H9 (cell line): ENCODE measurements at regions not wholly inside any gene's neighbourhood (a gene's known extent, or its start where the extent isn't known, plus 50 kb on each side); places are given as distances from the start of the nearest gene placed in this dataset.

Experiments used
- DNase-seq: peaks from one replicate; pipeline ENCODE4 v3.0.0-alpha.2; 2017
- H2AFZ ChIP-seq: one replicate; pipeline ENCODE4 v1.6.1; 2013; ENCODE audit warnings: mild to moderate bottlenecking, low read length, control low read depth, moderate library complexity
- H2AK5ac ChIP-seq: 2 replicates; pipeline ENCODE4 v1.6.1; 2013; ENCODE audit warnings: low read length, control low read depth, mixed read lengths; ENCODE audit not compliant: insufficient read length
- H2BK120ac ChIP-seq: one replicate; pipeline ENCODE4 v1.6.1; 2013; ENCODE audit warnings: low read depth, mild to moderate bottlenecking, low read length, control low read depth, inconsistent platforms; ENCODE audit not compliant: poor library complexity, severe bottlenecking
- H2BK12ac ChIP-seq: 2 replicates; pipeline ENCODE4 v1.6.1; 2013; ENCODE audit warnings: low read length, control low read depth, mixed read lengths, low read depth; ENCODE audit not compliant: insufficient read length
- H2BK15ac ChIP-seq: 2 replicates; pipeline ENCODE4 v1.6.1; 2013; ENCODE audit warnings: low read depth, low read length, control low read depth
- H2BK20ac ChIP-seq: one replicate; pipeline ENCODE4 v1.6.1; 2013; ENCODE audit warnings: low read depth, mild to moderate bottlenecking, low read length, control low read depth, inconsistent platforms; ENCODE audit not compliant: poor library complexity, severe bottlenecking
- H2BK5ac ChIP-seq: 2 replicates; pipeline ENCODE4 v1.6.1; 2013; ENCODE audit warnings: low read length, control low read depth, mixed read lengths; ENCODE audit not compliant: insufficient read length
- H3K14ac ChIP-seq: 2 replicates; pipeline ENCODE4 v1.6.1; 2013; ENCODE audit warnings: low read length, control low read depth; ENCODE audit not compliant: insufficient read depth
- H3K18ac ChIP-seq: 2 replicates; pipeline ENCODE4 v1.6.1; 2013; ENCODE audit warnings: low read depth, mild to moderate bottlenecking, mixed read lengths, low read length, control low read depth; ENCODE audit not compliant: insufficient read length
- H3K23ac ChIP-seq: 2 replicates; pipeline ENCODE4 v1.6.1; 2013; ENCODE audit warnings: low read length, control low read depth, mixed read lengths, low read depth; ENCODE audit not compliant: insufficient read length
- H3K23me2 ChIP-seq: 2 replicates; pipeline ENCODE4 v1.6.1; 2013; ENCODE audit warnings: low read depth, mild to moderate bottlenecking, mixed read lengths, low read length, control low read depth; ENCODE audit not compliant: insufficient read length, poor library complexity, severe bottlenecking
- H3K27ac ChIP-seq: 2 replicates; pipeline ENCODE4 v1.5.1; 2013; ENCODE audit warnings: low read length, control low read depth, mixed read lengths, low read depth; ENCODE audit not compliant: insufficient read length
- H3K27me3 ChIP-seq: 2 replicates; pipeline ENCODE4 v1.6.1; 2013; ENCODE audit warnings: low read length, control low read depth, inconsistent platforms; ENCODE audit not compliant: insufficient read depth
- H3K4ac ChIP-seq: 2 replicates; pipeline ENCODE4 v1.6.1; 2013; ENCODE audit warnings: low read depth, mild to moderate bottlenecking, control low read depth, inconsistent platforms, low read length, moderate library complexity
- H3K4me1 ChIP-seq: 2 replicates; pipeline ENCODE4 v1.6.1; 2013; ENCODE audit warnings: low read length, control low read depth, inconsistent platforms; ENCODE audit not compliant: insufficient read depth
- H3K4me2 ChIP-seq: 2 replicates; pipeline ENCODE4 v1.6.1; 2013; ENCODE audit warnings: low read length, control low read depth, mixed read lengths; ENCODE audit not compliant: insufficient read length, insufficient read depth
- H3K56ac ChIP-seq: 2 replicates; pipeline ENCODE4 v1.6.1; 2013; ENCODE audit warnings: low read depth, mild to moderate bottlenecking, mixed read lengths, low read length, control low read depth; ENCODE audit not compliant: insufficient read length
- H3K79me1 ChIP-seq: 2 replicates; pipeline ENCODE4 v1.6.1; 2013; ENCODE audit warnings: low read depth, mild to moderate bottlenecking, moderate library complexity, low read length, control low read depth, inconsistent platforms; ENCODE audit not compliant: insufficient read depth, poor library complexity, severe bottlenecking
- H3K79me2 ChIP-seq: 2 replicates; pipeline ENCODE4 v1.6.1; 2013; ENCODE audit warnings: low read length, control low read depth, inconsistent platforms; ENCODE audit not compliant: insufficient read depth
- H3K9ac ChIP-seq: 2 replicates; pipeline ENCODE4 v1.6.1; 2013; ENCODE audit warnings: low read length, control low read depth, mixed read lengths; ENCODE audit not compliant: insufficient read length; ENCODE audit errors: extremely low read depth
- H3K9me3 ChIP-seq: one replicate; pipeline ENCODE4 v1.6.1; 2013; ENCODE audit warnings: low read depth, low read length, inconsistent platforms; ENCODE audit not compliant: control insufficient read depth
- H3T11ph ChIP-seq: one replicate; pipeline ENCODE4 v1.6.1; 2013; ENCODE audit warnings: mild to moderate bottlenecking, low read length, control low read depth, inconsistent platforms
- H4K20me1 ChIP-seq: one replicate; pipeline ENCODE4 v1.6.1; 2013; ENCODE audit not compliant: control insufficient read depth, insufficient read length, insufficient read depth
- H4K5ac ChIP-seq: 2 replicates; pipeline ENCODE4 v1.6.1; 2013; ENCODE audit warnings: low read depth, mild to moderate bottlenecking, mixed read lengths, low read length, control low read depth; ENCODE audit not compliant: insufficient read length
- H4K8ac ChIP-seq: replicated peaks from 2 replicates; pipeline ENCODE4 v1.6.1; 2013; ENCODE audit warnings: low read length, control low read depth, mixed read lengths, low read depth; ENCODE audit not compliant: insufficient read length
- H4K91ac ChIP-seq: 2 replicates; pipeline ENCODE4 v1.6.1; 2013; ENCODE audit warnings: low read depth, mild to moderate bottlenecking, moderate library complexity, mixed read lengths, low read length, control low read depth; ENCODE audit not compliant: insufficient read length
- H3K27ac Mint-ChIP-seq, 3 experiments: 2 replicates in 2 of 3; 3 replicates in 1 of 3; pipeline ENCODE4 v1.8.0; 2020 to 2021; ENCODE audit warnings: mixed read lengths in 3 of 3, mild to moderate bottlenecking in 1 of 3, moderate library complexity in 1 of 3
- H3K27me3 Mint-ChIP-seq: 2 replicates; pipeline ENCODE4 v1.8.0; 2021; ENCODE audit warnings: low read depth, mild to moderate bottlenecking, moderate library complexity, mixed read lengths
- H3K36me3 Mint-ChIP-seq, 3 experiments: 2 replicates in 2 of 3; 3 replicates in 1 of 3; pipeline ENCODE4 v1.8.0; 2020 to 2021; ENCODE audit warnings: low read depth in 3 of 3, mixed read lengths in 3 of 3; ENCODE audit not compliant: insufficient read depth in 1 of 3
- H3K4me1 Mint-ChIP-seq, 2 experiments: 2 replicates each; pipeline ENCODE4 v1.8.0; 2020; ENCODE audit warnings: mixed read lengths in 2 of 2
- H3K4me3 Mint-ChIP-seq, 2 experiments: 2 replicates in 1 of 2; 3 replicates in 1 of 2; pipeline ENCODE4 v1.8.0; 2020 to 2021; ENCODE audit warnings: mild to moderate bottlenecking in 2 of 2, mixed read lengths in 2 of 2, moderate library complexity in 1 of 2
- H3K9me3 Mint-ChIP-seq, 2 experiments: 2 replicates in 1 of 2; 3 replicates in 1 of 2; pipeline ENCODE4 v1.8.0; 2020; ENCODE audit warnings: mild to moderate bottlenecking in 2 of 2, mixed read lengths in 2 of 2, moderate library complexity in 1 of 2
- WGBS: extraction: QIAGEN DNeasy Blood & Tissue Kit; methylation state at CpG from one replicate; pipeline ENCODE4 v1.1.7; 2013; ENCODE audit warnings: missing lambda C conversion rate, low lambda C conversion rate, mixed read lengths; ENCODE audit not compliant: insufficient read length; ENCODE audit errors: extremely low coverage; 5-methylcytosine and 5-hydroxymethylcytosine counted together
- TF ChIP-seq, protein P1 (sequence below): fragments of 200-600 bp; sonication (generic); conservative IDR thresholded peaks from 3 replicates; pipeline ENCODE4 v1.8.0; 2021; ENCODE audit warnings: antibody characterized with exemption, mild to moderate bottlenecking

DNA sequence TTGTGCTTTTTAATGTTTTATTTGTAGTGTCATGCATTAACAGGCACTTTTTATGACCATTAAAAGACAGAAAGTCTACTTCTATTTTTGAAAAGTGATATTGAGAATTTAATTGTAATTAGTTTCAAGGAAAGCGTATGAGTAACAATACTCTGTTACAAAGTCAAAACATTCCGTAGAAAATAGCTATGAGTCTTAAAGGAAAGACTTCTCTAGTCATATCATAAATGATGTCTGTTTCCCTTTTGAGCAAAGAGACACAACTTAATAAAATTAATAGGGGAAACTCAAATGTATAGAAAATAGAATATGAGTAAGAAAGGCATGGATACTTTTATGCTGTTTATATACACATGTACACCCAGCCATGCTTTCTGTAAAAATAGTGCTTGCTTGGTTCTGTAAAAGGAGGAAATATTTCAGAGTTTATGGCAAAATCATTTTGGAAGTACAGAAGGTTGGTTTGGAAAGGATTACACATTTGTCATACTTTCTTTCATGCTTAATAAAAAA lies 107.8 kb upstream of the AHI1 start:
- no peak for DNase-seq
- H4K8ac ChIP-seq = no peak overlapping the region
- H3K27ac ChIP-seq = no peak overlapping the region
- no peak overlapping the region for H4K91ac ChIP-seq
- H2BK120ac ChIP-seq = no peak overlapping the region
- no peak overlapping the region for H2BK15ac ChIP-seq
- no peak overlapping the region for H3K18ac ChIP-seq
- H3K56ac ChIP-seq = no peak overlapping the region
- H3K27me3 ChIP-seq = no peaks in the 10 kb centered on the region
- H4K20me1 ChIP-seq = no peaks in the 10 kb centered on the region
- H3K4ac ChIP-seq = no peak overlapping the region
- no peak overlapping the region for H3K4me3 Mint-ChIP-seq
- no peaks in the 10 kb centered on the region for H3K79me1 ChIP-seq
- WGBS = no CpG with 5 or more reads among the region's 2 CpGs
- H2AFZ ChIP-seq = no peak overlapping the region
- H2BK12ac ChIP-seq = no peak overlapping the region
- no peak overlapping the region for H3K23ac ChIP-seq
- no peak overlapping the region for H3K27ac Mint-ChIP-seq
- H3K4me1 ChIP-seq = no peaks in the 10 kb centered on the region
- no peak overlapping the region for H2BK5ac ChIP-seq
- H4K5ac ChIP-seq = no peak overlapping the region
- no peak overlapping the region for H3K9ac ChIP-seq
- no peaks in the 10 kb centered on the region for H3K23me2 ChIP-seq
- H3K4me1 Mint-ChIP-seq = no peaks in the 10 kb centered on the region
- no peaks in the 10 kb centered on the region for H3K9me3 ChIP-seq
- H3K27me3 Mint-ChIP-seq = no peaks in the 10 kb centered on the region
- no peaks in the 10 kb centered on the region for H3K36me3 Mint-ChIP-seq
- no peak overlapping the region for H3K14ac ChIP-seq
- no peak overlapping the region for H3T11ph ChIP-seq
- no peaks in the 10 kb centered on the region for H3K79me2 ChIP-seq
- no peak overlapping the region for H2BK20ac ChIP-seq
- no peak overlapping the region for H3K4me2 ChIP-seq
- no peak overlapping the region for H2AK5ac ChIP-seq
- TF ChIP-seq, protein P1, sequence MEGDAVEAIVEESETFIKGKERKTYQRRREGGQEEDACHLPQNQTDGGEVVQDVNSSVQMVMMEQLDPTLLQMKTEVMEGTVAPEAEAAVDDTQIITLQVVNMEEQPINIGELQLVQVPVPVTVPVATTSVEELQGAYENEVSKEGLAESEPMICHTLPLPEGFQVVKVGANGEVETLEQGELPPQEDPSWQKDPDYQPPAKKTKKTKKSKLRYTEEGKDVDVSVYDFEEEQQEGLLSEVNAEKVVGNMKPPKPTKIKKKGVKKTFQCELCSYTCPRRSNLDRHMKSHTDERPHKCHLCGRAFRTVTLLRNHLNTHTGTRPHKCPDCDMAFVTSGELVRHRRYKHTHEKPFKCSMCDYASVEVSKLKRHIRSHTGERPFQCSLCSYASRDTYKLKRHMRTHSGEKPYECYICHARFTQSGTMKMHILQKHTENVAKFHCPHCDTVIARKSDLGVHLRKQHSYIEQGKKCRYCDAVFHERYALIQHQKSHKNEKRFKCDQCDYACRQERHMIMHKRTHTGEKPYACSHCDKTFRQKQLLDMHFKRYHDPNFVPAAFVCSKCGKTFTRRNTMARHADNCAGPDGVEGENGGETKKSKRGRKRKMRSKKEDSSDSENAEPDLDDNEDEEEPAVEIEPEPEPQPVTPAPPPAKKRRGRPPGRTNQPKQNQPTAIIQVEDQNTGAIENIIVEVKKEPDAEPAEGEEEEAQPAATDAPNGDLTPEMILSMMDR = no peak
- H3K9me3 Mint-ChIP-seq = no peaks in the 10 kb centered on the region
